WERI-Rb-1 (cell line): ENCODE measurements at regions not wholly inside any gene's neighbourhood (a gene's known extent, or its start where the extent isn't known, plus 50 kb on each side); places are given as distances from the start of the nearest gene placed in this dataset.

Experiments used
- DNase-seq: peaks from one replicate; pipeline ENCODE4 v3.0.0-alpha.2; 2020
- H3K27ac ChIP-seq: fragments of 250-450 bp; sonication (Bioruptor Pico); 2 replicates; pipeline ENCODE4 v1.5.1; 2020; ENCODE audit warnings: mild to moderate bottlenecking, moderate library complexity
- H3K27me3 ChIP-seq: fragments of 250-450 bp; sonication (Bioruptor Pico); 2 replicates; pipeline ENCODE4 v1.5.1; 2021; ENCODE audit warnings: mild to moderate bottlenecking, low read depth, moderate library complexity; ENCODE audit not compliant: insufficient read depth, severe bottlenecking
- H3K36me3 ChIP-seq: fragments of 250-450 bp; sonication (Bioruptor Pico); 2 replicates; pipeline ENCODE4 v1.5.1; 2020; ENCODE audit warnings: mild to moderate bottlenecking, moderate library complexity
- H3K4me3 ChIP-seq: 2 replicates; pipeline ENCODE4 v1.5.1; 2011; ENCODE audit warnings: low read depth, mild to moderate bottlenecking, control low read depth, low read length
- H3K9me3 ChIP-seq: fragments of 250-450 bp; sonication (Bioruptor Pico); 2 replicates; pipeline ENCODE4 v1.5.1; 2021; ENCODE audit warnings: mild to moderate bottlenecking, moderate library complexity; ENCODE audit not compliant: severe bottlenecking
- CTCF ChIP-seq: IDR thresholded peaks from 2 replicates; pipeline ENCODE4 v1.5.1; 2011; ENCODE audit warnings: low read depth, mild to moderate bottlenecking, control low read depth, inconsistent platforms, low read length

DNA sequence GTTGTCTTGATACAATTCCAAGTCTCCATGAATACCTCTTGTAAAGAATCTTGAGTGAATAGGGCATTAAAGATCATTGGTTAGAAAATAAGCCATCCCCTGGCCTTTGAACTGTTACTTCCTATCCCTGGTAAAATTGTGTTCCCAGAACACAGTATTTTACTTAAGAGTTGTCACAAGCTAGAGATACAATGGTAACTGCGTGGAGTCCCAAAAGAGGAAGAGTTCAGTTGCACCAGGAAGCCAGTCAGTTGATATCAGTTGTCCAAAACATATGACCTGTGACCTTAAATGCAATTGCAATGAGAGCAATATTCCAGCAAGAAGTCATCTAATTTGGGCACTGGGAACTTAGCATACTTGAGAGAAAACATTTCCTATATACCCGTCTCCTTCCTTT is 117.3 kb downstream of the NEDD1 start:
- DNase-seq: no peak
- no peak for TF ChIP-seq CTCF
- peaks cover 3% of the 10 kb centered on the region for H3K27me3 ChIP-seq
- H3K36me3 ChIP-seq: no peaks in the 10 kb centered on the region
- no peak overlapping the region for H3K4me3 ChIP-seq
- H3K27ac ChIP-seq: no peak overlapping the region
- no peaks in the 10 kb centered on the region for H3K9me3 ChIP-seq

GRCh38 chr12:97026901-97027300 is 119.8 kb downstream of the NEDD1 start:
- no peak for DNase-seq
- Histone ChIP-seq H3K27me3 (peaks cover 3% of the 10 kb centered on the region), H3K36me3 (no peaks in the 10 kb centered on the region), H3K27ac (no peak overlapping the region), H3K4me3 (no peak overlapping the region), H3K9me3 (no peaks in the 10 kb centered on the region)
- TF ChIP-seq CTCF: no peak

GRCh38 chr12:97027482-97027881 is 120.4 kb downstream of the NEDD1 start:
- no peak for DNase-seq
- Histone ChIP-seq H3K27me3 (peaks cover 6% of the 10 kb centered on the region), H3K4me3 (no peak overlapping the region), H3K9me3 (no peaks in the 10 kb centered on the region), H3K36me3 (no peaks in the 10 kb centered on the region), H3K27ac (no peak overlapping the region)
- no peak for TF ChIP-seq CTCF

DNA sequence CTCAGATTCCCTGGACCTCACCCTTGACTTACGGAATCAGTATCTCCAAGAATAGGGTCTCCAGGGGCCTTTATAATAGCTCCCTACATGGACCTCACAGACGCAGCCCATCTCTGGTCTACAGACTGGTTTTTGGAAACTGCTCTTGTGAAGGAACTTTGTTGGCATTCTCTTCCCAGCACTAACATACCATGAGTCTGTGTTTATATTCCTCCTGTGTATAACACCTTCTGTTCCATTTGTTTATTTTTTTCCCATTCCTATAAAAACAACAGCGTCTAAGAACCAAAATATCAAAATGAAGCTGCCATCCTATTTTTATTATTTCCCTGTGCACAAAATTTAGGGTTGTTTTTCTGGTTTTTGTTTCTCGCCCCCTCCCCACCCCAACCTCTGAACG is 131.1 kb downstream of the NEDD1 start:
- no peak overlapping the region for H3K27ac ChIP-seq
- H3K27me3 ChIP-seq: peaks cover 3% of the 10 kb centered on the region
- no peak for TF ChIP-seq CTCF
- H3K36me3 ChIP-seq: no peaks in the 10 kb centered on the region
- H3K4me3 ChIP-seq: no peak overlapping the region
- DNase-seq: no peak
- H3K9me3 ChIP-seq: no peaks in the 10 kb centered on the region

- no peaks in the 10 kb centered on the region for H3K9me3 ChIP-seq
- no peak for TF ChIP-seq CTCF
- H3K27me3 ChIP-seq: peaks cover 3% of the 10 kb centered on the region
- no peak overlapping the region for H3K4me3 ChIP-seq
- H3K36me3 ChIP-seq: no peaks in the 10 kb centered on the region
- no peak overlapping the region for H3K27ac ChIP-seq
- no peak for DNase-seq
Observed at GRCh38 chr12:97038834-97039233, 131.8 kb downstream of the NEDD1 start.

GRCh38 chr12:97046901-97047300 is 139.8 kb downstream of the NEDD1 start:
- H3K9me3 ChIP-seq: no peaks in the 10 kb centered on the region
- no peak overlapping the region for H3K4me3 ChIP-seq
- peaks cover 3% of the 10 kb centered on the region for H3K27me3 ChIP-seq
- no peak for TF ChIP-seq CTCF
- no peaks in the 10 kb centered on the region for H3K36me3 ChIP-seq
- DNase-seq: no peak
- H3K27ac ChIP-seq: no peak overlapping the region
